ENCODE measurements at regions not wholly inside any gene's neighbourhood (a gene's known extent, or its start where the extent isn't known, plus 50 kb on each side); places are given as distances from the start of the nearest gene placed in this dataset.

GRCh38 chr7:21024485-21024867 is 237.8 kb upstream of the SP8 start (continued):
- no peak for TF ChIP-seq ZNF518A (tag by site-specific recombination; conservative IDR thresholded peaks at IDR 0.05; ENCODE audit: low read depth)
- TF ChIP-seq ZNF548 (tag by site-specific recombination; IDR thresholded peaks at IDR 0.05): no peak
- TF ChIP-seq ZBTB17 (tag by site-specific recombination; IDR thresholded peaks at IDR 0.05): no peak
- TF ChIP-seq ZNF791 (tag by site-specific recombination; IDR thresholded peaks at IDR 0.05): no peak
- no peak for TF ChIP-seq ZNF768 (tag by site-specific recombination; IDR thresholded peaks at IDR 0.05)
- no peak for TF ChIP-seq ZNF501 (tag by site-specific recombination; IDR thresholded peaks at IDR 0.05)
- no peak for TF ChIP-seq ZFP37 (tag by site-specific recombination; IDR thresholded peaks at IDR 0.05)
- TF ChIP-seq PBX3 (CRISPR knock-in tag; IDR thresholded peaks at IDR 0.05): no peak
- TF ChIP-seq BCL11A (tag by site-specific recombination; IDR thresholded peaks at IDR 0.05; ENCODE audit: low read depth): no peak
- TF ChIP-seq ZFP69B (tag by site-specific recombination; IDR thresholded peaks at IDR 0.05): no peak
- no peak for TF ChIP-seq ZNF555 (tag by site-specific recombination; conservative IDR thresholded peaks at IDR 0.05)
- TF ChIP-seq ZNF670 (tag by site-specific recombination; IDR thresholded peaks at IDR 0.05; ENCODE audit: low read depth): no peak
- TF ChIP-seq REST (tag by site-specific recombination; IDR thresholded peaks at IDR 0.05): no peak
- no peak for TF ChIP-seq OSR2 (tag by site-specific recombination; IDR thresholded peaks at IDR 0.05)
- TF ChIP-seq GLIS2 (tag by site-specific recombination; IDR thresholded peaks at IDR 0.05): no peak
- no peak for TF ChIP-seq KLF7 (tag by site-specific recombination; IDR thresholded peaks at IDR 0.05; ENCODE audit: borderline replicate concordance)

- H3K27ac ChIP-seq (ENCODE audit: extremely low read depth, low read depth, low read length): no peak overlapping the region; the same call in 1 of the 2 replicates
- POLR2A ChIA-PET: no interaction called here
- H3K4me3 ChIP-seq (ENCODE audit: low read depth, low read length): no peak overlapping the region
- no peaks in the 10 kb centered on the region for H3K9me3 ChIP-seq (ENCODE audit: control insufficient read depth, insufficient read depth, low read depth, low read length)
- H3K36me3 ChIP-seq (ENCODE audit: control insufficient read depth in 2 of 2, insufficient read depth in 1 of 2, low read length in 2 of 2): no peaks in the 10 kb centered on the region
- CTCF ChIA-PET: interaction anchor here (0.6 to 0.7 kb wide), 2 partner anchors 546 to 740 kb away, joined by 3 read pairs; no protein-coding TSS in a partner anchor
- H3K4me1 ChIP-seq (ENCODE audit: control insufficient read depth, insufficient read depth, low read length): 0 out of 2 replicates have a peak, but pooled peaks cover 5% of the 10 kb centered on the region
- TF ChIP-seq ZNF529 (tag by site-specific recombination; IDR thresholded peaks at IDR 0.05; ENCODE audit: insufficient replicate concordance) (no peak), BCL11A (tag by site-specific recombination; IDR thresholded peaks at IDR 0.05; ENCODE audit: low read depth) (no peak), ZNF660 (tag by site-specific recombination; IDR thresholded peaks at IDR 0.05) (peak; percentile 62; the same call in 1 of the 2 replicates), ZNF169 (tag by site-specific recombination; IDR thresholded peaks at IDR 0.05) (no peak), KLF10 (tag by site-specific recombination; IDR thresholded peaks at IDR 0.05) (no peak), ZNF133 (tag by site-specific recombination; IDR thresholded peaks at IDR 0.05) (no peak), ZNF704 (tag by site-specific recombination; IDR thresholded peaks at IDR 0.05) (no peak), ZNF248 (tag by site-specific recombination; IDR thresholded peaks at IDR 0.05) (no peak), ZNF433 (tag by site-specific recombination; IDR thresholded peaks at IDR 0.05; ENCODE audit: low read depth) (no peak), ZNF404 (tag by site-specific recombination; IDR thresholded peaks at IDR 0.05) (no peak), ZNF202 (tag by site-specific recombination; IDR thresholded peaks at IDR 0.05; ENCODE audit: borderline replicate concordance) (no peak), ZNF366 (tag by site-specific recombination; conservative IDR thresholded peaks at IDR 0.05) (no peak), ZNF548 (tag by site-specific recombination; IDR thresholded peaks at IDR 0.05) (no peak), ZNF394 (tag by site-specific recombination; IDR thresholded peaks at IDR 0.05; ENCODE audit: borderline replicate concordance) (no peak), SCRT2 (tag by site-specific recombination; IDR thresholded peaks at IDR 0.05) (no peak; the same call in 1 of the 2 replicates)
Observed at GRCh38 chr7:21028186-21028585, 241.5 kb upstream of the SP8 start.

Data from HEK293 (cell line).